DMS 273 treated with DMSO at 0.1 percent for 48 hours (cell line): ENCODE measurements at regions not wholly inside any gene's neighbourhood (a gene's known extent, or its start where the extent isn't known, plus 50 kb on each side); places are given as distances from the start of the nearest gene placed in this dataset.

Experiments used
- DNase-seq: peaks from one replicate; lab custom pipeline; 2025; lab: John Stamatoyannopoulos, UW

DNA sequence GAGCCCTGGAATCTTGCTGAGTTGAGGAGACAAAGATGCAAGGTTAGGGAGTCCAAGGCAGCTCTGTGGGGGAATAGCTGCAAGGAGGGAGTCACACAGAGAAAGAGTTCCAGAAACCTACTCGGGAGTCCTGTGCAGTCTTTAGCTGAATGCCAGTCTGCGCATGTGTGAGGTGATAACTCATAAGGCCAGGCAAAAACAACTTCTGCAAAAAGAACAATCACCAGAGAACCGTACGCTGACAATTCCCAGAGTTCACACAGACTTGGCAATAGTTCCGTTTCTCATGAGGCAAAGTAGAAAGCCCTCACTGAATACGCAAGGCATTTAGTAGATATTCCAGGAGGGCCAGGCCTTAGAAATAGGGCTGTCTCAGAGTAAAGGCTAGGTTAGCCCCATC, 135.2 kb upstream of the TAB2 start:
- no peak for DNase-seq

DNA sequence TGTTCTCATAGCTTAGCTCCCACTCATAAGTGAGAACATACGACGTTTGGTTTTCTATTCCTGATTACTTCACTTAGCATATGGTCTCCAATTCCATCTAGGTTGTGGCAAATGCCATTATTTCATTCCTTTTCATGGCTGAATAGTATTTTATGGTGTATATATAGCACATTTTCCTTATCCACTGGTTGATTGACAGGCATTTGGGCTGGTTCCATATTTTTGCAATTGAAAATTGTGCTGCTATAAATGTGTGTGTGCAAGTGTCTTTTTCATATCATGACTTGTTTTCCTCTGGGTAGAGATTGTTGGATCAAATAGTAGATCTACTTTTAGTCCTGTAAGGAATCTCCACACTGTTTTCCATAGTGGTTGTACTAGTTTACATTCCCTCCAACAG, 133.0 kb upstream of the TAB2 start:
- DNase-seq: no peak

DNA sequence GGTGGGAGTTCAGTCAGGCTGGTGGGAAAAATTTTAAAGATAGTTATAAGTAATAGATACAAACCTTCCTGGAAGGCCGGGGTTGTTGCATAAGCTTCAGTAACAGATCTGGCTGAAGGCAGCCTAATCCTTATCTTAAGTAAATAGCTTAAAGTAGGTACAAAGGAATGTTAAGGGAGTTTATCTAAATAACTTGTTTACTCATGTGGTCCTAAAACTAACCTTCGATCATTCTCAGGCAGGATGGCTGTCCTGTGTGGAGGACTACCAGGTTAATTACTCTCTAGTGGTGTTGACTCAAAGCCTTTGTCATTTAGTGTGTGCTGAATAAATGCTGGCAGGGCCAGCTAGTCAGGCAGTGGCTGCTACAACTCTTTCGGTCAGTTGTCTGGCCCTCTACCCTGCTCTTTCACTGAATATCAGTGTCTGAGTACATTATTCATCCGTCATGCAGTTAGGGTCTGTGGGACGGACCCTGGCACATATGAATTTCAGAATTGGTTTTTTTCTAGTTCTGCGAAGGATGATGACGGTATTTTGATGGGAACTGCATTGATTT, 131.6 kb upstream of the TAB2 start:
- DNase-seq: no peak

DNA sequence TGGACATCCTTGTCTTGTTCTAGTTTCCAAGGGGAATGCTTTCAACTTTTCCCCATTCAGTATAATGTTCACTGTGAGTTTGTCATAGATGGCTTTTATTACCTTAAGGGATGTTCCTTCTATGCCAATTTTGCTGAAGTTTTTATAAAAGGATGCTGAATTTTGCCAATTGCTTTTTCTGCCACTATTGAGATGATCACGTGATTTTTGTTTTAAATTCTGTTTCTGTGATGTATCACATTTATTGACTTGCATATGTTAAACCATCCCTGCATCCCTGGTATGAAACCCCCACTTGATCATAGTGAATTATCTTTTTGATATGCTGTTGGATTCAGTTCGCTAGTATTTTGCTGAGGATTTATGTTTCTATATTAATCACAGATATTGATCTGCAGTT, 130.6 kb upstream of the TAB2 start:
- no peak for DNase-seq

DNA sequence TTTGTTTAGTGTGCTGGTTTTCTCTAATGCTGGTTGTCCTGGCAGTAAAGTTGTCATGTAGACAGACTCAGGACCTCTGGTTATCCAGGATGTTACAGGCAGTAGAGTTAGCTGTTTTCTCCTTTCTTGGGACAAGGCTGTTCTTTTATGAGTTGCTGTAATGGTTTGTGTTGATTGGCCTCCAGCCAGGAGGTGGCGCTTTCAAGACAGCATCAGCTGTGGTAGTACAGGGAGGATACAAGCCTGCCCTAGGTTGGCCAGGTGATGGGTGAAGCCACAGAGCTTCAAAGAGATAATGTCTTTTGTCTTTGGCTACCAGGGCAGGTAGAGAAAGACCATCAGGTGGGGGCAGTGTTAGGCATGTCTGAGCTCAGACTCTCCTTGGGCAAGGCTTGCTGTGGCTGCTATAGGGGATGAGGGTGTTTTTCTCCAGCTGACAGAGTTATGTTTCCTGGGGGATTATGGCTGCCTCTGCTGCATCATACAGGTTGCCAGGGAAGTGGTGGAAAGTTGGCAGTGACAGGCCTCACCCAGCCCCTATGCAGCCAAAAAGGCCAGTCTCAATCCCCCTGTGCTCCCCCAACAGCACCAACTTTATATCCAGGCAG, 127.2 kb upstream of the TAB2 start:
- DNase-seq: no peak

DNA sequence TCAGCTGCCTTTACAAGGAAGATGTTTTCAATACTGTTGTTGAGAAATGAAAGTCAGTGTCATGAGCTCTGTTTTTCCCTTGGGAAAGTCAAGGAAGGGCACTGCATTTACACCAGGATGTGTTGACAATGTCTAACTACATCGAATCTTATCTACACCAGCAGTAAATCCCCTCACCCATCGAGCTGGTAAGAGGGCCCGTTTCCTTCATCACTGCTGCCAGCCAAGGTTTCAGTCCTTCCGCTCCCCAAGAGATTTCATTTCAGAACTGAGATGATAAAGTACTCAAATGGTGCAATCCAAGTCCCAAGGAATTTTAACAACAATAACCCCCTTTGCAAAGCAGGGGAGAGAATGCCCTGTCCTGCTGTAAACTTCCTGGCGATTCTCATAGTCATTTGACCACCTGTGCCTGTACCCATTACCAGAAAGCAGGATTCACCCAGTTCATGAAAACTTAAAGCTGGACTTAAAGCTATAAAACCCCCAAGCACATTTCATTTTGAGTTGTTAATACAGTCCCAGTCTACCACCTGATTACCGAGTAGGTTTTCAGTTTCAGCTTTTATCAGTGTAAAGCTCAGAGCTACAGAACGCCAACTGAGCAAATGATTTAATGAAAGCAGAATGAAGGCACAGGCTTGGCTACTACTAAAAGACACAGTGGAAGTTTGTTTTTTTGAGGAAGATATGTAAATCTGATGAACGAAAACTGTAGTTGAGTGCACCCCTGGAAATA, 122.5 kb upstream of the TAB2 start:
- DNase-seq: no peak

DNA sequence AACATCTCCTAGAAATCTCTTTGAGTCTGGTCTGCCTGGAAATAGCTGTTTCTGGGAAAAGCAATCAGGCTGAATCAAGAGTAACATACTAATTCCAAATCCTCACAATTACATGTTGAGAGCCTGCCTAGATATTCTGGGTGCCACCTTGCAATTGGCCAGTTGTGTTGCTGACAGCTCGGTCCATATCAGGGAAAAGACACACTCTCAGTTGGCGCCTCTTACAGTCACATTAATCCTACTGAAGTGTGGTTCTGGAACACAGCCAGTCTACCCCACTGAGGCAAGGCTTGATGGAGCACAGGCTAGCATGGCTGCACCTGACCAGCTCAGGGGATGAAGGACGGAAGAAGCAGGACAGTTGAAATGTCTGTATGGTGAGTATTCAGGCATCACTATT, 121.4 kb upstream of the TAB2 start:
- DNase-seq: no peak

DNA sequence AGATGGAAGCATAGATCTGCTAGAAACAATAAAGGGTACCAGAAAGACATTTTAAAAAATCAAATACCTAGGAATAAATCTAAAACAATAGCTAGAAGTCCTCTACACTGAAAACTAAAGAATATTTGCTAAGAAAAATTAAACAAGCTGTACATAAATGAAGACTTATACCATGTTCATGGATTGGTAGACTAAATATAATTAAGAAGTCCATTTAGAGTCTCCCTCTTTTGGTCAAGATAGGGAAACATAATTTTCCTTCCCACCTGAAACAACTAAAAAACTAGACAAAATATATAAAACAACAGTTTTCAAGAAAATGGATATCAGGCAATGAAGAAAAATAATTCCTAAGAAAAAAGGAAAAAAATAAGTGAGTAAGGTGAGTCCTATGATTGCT, 120.0 kb upstream of the TAB2 start:
- no peak for DNase-seq

DNA sequence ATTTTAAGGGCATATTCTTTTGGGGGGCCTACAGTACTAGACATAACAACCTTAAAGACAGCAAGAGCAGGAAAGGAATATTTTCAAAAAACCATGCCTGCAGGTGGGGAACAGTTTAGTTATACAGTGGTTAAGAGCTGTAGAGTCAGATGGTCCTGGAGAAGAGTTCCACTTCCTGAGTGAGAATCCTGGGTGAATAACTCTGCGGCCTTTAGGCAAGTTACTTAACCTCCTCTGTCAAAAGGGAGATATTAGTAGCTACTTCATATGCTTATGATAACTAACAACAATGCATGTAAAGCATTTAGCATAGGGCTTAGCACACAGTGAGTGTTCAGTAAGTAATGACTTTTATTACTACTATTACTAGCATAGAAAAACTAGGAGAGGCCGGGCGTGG, 119.2 kb upstream of the TAB2 start:
- DNase-seq: no peak

DNA sequence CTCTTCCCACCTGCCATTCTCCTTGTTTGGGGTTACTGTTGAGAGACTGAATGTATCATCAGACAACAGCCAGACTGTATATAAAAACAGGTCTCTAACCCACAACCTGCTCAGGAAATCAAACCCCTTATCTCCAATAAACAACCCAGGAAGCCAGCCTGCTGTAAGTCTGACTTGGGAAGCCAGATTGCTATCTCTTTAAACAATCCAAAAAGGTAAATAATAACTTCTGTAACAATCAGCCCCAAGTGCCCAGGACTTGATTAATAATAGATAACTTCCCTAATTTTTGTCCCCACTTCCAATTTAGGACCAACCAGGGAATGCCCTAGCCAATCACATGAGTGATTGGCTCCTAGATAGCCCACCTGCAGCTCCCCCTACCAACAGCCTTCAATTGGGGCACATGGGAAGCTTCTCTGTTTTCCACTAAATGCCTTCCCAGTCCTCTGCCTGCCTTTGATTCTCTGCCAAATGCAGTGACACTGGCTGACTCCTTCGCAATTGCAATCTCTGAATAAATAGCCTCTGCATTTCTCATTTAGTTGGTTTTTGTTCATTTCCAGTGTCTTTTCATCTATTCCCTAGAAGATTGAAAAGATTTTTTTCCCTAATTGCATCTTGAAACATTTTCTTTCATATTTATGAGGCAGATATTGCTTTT, 117.1 kb upstream of the TAB2 start:
- DNase-seq: no peak

DNA sequence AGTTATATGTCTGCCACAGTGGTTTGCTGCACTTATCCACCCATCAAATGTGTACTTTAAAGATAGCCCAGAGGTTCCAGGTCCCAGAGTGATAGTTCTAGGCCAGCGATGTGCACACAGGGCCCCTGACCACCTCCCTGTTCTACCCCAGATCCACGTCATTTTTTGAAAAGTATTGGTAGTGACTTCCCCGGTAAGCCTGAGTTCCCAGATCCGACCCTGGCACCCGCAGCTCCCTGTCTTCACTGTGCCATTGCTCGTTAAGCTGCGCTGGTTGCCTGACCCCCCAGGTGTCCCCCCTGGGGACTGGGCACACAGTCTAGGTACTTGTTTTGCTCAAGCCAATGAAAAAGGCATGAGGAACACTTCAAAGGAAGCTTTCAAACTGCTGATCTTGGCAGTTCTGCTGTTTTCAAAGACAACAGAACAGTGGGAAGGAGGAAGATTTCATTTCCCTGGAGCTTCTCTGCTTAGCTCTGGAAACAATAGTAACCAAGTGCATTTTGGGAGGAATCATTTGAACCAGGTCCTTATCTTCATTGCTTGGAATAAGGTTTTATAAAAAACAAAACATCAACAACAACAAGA, 116.3 kb upstream of the TAB2 start:
- DNase-seq: no peak

DNA sequence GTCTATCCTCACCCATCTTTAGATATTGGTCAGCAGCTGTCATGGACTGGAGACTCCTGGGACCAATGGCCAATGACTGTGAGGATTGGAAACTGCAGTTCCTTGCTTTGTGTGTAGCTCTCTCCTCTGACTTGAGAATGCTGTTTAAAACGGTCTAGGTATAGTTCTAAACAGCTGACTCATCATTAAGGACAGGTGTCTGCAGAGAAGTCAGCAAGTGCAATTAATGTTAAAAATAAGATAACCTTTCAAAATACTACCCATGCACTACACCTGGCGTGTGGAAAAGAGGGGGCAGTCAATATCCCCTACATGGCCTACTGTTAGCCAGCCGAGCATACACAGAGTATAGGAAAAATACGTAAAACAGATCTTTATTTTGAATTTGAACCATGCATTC, 115.4 kb upstream of the TAB2 start:
- no peak for DNase-seq

DNA sequence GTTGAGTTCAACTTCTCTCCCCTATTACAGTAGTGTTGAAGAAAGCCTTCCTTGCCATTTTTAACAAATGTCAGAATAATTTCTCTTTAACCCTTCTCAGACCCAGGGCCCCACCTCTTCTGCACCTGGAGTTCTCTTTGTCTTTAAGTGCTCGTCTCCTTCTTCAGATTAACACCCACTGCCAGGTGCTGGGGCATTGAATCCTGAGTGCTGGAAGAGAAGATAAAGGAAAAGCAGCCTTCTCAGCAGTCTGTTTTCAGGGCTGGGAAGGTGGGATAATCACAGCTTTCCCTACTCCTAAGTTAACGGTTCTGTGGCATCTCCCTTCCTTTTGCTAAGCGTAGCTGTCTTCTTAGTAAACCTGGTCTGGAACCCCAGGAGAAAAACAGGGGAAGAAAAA, 114.6 kb upstream of the TAB2 start:
- no peak for DNase-seq

DNA sequence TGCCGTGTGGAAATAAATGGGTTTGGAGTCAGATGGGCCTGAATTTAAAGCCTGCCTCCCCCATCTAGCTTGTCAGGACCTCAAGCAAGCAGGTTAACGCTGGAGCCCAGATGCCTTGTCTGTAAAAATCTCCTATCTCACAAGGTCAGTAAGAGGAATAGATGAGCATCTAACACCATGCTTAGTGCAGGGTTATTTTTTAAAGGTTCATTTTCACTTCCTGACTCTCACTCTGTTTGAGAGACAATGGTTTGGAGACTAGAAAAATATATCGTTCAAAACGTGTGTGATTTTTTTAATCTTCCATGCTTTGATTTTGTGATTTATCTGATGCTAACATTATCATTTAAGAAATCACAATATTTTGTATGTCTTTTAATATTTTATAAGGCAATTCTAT, 114.0 kb upstream of the TAB2 start:
- no peak for DNase-seq

DNA sequence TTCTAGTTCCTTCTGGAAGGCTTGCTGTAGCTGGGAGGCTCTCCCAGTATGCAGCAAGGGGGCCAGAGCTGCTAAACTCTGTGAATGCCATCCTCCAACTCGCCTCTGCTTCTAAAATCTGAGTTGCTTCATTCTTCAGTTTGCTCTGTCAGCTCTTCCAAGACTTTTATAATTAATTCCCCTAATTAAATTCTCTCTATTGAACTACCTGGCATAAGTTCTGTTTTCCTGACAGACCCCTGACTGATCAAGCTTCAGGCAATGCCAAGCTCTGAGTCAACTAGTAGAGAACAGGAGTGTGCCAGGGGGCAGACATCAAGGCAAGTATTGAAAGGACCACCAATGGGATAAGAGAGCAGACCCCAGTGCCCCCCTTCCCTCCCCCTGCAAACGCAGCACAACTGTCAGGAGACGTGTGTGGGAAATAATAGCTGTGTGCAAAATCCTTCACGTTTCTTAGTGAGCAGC, 109.3 kb upstream of the TAB2 start:
- no peak for DNase-seq

DNA sequence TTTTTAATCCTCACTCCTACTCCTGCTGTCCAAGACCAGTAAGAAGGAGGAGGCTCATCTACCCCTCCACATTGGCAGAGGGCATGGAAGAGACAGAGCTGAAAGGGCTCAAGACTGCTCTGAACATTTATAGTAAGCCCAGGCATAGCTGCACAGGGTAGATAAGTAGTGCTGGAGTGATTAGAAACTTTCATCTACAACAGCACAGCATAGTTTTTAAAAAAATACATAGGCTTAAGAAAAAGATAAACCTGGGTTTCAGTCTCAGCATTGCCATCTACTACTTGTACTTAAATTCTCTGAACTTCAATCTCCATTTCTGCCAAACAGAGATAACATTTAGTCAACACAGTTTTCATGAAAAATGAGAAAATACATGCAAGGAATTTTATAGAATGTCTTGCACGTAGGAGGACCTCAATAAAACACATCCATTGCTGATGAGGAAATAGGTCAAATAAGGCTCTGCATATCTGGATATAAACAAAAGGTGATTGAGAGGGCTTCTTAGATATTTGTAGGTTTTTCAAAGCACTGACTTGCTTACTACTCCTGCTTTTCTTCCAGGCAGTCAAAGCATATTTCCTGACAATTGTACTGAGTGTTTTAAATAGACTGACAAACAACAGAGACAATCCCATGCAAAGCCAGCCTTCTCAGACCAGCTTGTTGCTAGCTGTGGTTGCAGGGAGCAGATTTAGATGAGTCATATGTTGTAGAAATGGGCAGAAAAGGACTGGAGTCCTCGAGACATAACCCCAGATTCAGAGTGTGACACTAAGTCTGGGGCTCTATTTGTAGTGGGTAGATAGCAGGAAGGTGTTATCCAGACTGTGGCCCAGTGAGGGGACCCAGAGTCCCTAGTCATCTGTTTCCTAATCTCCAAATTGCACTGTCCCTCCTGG, 107.4 kb upstream of the TAB2 start:
- DNase-seq: no peak

DNA sequence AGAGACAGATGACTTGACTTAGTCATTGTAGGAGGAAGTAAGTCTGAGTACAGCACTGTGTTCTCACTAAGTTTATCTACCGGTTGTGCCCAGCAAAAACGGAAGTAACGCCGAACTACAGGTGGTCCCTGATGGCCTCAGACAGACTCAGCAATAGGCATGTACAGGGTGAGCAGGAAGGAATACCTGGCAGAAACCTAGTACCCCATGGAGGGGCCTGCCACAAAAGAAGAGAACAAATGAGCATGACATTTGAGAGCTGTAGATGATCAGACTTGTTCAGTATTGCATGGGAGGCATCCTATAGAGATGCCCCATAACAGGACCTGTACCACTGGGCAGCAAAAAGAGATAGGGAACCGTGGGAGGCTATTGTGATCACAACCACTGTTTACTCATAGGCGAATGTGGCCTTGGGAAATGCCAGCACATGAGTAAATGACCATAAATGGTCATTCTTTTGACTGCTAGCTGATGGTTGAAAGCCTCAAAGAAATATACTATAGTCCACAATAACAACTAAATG, 106.4 kb upstream of the TAB2 start:
- no peak for DNase-seq

DNA sequence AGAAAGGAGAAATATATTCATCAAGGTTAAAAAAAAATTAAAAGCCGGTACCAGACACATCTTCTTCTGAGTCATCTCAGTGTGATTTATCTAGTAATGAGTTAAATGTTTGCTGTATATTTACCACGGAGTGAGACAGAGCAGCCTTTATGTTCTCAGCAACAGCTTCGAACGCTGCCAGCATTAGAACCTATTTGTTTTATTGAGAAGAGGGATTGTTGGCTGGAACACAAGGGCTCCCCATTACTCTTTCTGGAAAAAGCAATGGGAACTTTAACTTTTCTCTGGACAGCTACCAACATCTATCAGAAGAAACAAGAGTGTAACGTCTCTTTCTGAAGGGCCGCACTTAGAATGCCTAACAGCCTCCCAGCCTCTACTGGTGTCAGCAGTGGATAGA, 105.3 kb upstream of the TAB2 start:
- no peak for DNase-seq

DNA sequence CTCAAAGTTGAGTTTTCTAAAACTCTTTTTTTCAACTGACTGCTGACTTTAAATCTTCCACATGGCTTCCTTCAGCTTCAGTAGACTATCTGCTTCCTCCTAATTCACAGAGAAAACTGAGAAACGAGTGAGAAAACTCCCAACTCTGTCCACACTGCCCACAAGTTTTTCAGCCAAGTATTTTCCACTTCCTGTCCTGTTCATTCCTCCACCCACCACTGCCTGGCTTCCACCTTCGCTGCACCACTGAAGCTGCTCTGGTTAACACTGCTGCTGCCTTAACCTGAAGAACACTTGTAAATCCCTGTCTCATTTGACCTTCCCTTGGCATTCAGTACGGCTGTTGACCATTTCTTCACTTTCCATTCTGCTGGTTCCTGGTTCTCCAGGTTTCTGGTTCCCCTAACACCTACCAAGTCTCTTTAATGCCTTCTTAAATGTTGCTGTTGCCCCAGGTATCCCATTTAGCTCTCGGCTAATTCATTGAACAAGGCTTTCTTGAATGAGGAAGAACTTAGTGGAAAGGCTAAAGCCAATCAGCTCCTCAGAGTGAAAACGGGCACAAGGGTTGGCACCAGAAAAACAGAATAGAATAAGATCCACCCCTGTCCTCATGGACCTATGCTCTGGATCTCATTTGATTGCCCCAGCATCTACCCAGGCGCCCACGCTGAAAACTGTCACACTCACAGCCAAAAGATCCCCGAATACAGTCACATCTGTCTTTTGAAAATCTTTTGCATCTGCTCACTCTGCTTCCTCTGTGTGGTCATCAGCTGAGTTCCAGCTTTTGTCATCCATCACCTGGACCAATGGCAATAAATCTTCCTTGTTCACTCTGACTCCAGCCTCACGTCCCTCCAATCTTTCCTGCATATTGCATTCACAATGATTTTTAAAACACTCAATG, 104.4 kb upstream of the TAB2 start:
- DNase-seq: no peak

DNA sequence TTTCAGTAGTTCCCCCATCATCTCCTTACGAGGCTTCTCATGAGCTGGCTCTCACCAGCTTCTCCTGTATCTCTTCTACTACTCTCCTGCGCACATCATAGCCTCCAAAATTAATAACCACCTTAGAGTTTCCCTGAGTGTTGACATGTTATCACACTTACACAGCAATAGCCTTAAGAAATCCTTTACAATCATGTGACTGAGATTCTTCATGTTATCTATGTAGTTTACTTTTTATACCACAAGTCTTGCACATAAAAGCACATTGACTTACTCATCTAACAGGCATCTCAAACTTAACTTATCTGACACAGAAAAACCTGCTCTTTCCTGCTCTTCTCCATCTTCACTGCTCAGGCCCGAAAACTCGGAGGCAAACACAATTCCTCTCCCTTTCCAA, 103.7 kb upstream of the TAB2 start:
- no peak for DNase-seq
